ENCODE measurements at regions not wholly inside any gene's neighbourhood (a gene's known extent, or its start where the extent isn't known, plus 50 kb on each side); places are given as distances from the start of the nearest gene placed in this dataset.

GRCh38 chr7:25069900-25070443 lies 55.1 kb downstream of the CYCS start:
- peak; percentile 90 for TF ChIP-seq CTCF (conservative IDR thresholded peaks at IDR 0.05)
- no peak for TF ChIP-seq ZFX (IDR thresholded peaks at IDR 0.05)
- no peak overlapping the region for H3K27ac ChIP-seq

GRCh38 chr7:25068502-25069213 lies 56.4 kb downstream of the CYCS start:
- TF ChIP-seq CTCF (conservative IDR thresholded peaks at IDR 0.05) (no peak), ZFX (IDR thresholded peaks at IDR 0.05) (no peak)
- no peak overlapping the region for H3K27ac ChIP-seq

- TF ChIP-seq ZFX (IDR thresholded peaks at IDR 0.05) (no peak), CTCF (conservative IDR thresholded peaks at IDR 0.05) (no peak)
These were observed 57.1 kb downstream of the CYCS start for GRCh38 chr7:25067726-25068501.

GRCh38 chr7:25066253-25066652 lies 58.8 kb downstream of the CYCS start:
- TF ChIP-seq ZFX (IDR thresholded peaks at IDR 0.05): no peak
- no peak for TF ChIP-seq CTCF (conservative IDR thresholded peaks at IDR 0.05)
- no peak overlapping the region for H3K27ac ChIP-seq

More at GRCh38 chr7:25067726-25068501, 57.1 kb downstream of the CYCS start:
- no peak overlapping the region for H3K27ac ChIP-seq

GRCh38 chr7:25062380-25062779 lies 62.7 kb downstream of the CYCS start:
- no peak for TF ChIP-seq ZFX (IDR thresholded peaks at IDR 0.05)
- no peak for TF ChIP-seq CTCF (conservative IDR thresholded peaks at IDR 0.05)
- H3K27ac ChIP-seq: no peak overlapping the region

- no peak for TF ChIP-seq CTCF (conservative IDR thresholded peaks at IDR 0.05)
- no peak for TF ChIP-seq ZFX (IDR thresholded peaks at IDR 0.05)
These were observed 64.5 kb downstream of the CYCS start for GRCh38 chr7:25060487-25061055.

GRCh38 chr7:25059576-25059975 lies 65.5 kb downstream of the CYCS start:
- no peak overlapping the region for H3K27ac ChIP-seq
- TF ChIP-seq ZFX (IDR thresholded peaks at IDR 0.05): no peak
- TF ChIP-seq CTCF (conservative IDR thresholded peaks at IDR 0.05): no peak

More at GRCh38 chr7:25060487-25061055, 64.5 kb downstream of the CYCS start:
- H3K27ac ChIP-seq: no peak overlapping the region

Data from C4-2B (cell line).